Lung microvascular endothelial cell (primary cell): ENCODE measurements at regions not wholly inside any gene's neighbourhood (a gene's known extent, or its start where the extent isn't known, plus 50 kb on each side); places are given as distances from the start of the nearest gene placed in this dataset.
"Not testable (repeated sequence)": the region's sequence is repeated elsewhere in the genome, so short reads cannot be mapped to it uniquely, and the experiment has no call there.

Experiments
- DNase-seq, 2 donors: peaks; one replicate each; pipeline versions ENCODE4 v3.0.0 to v3.0.0-alpha.2; 2010; ENCODE audit warnings: low read depth in 2 of 2

DNA sequence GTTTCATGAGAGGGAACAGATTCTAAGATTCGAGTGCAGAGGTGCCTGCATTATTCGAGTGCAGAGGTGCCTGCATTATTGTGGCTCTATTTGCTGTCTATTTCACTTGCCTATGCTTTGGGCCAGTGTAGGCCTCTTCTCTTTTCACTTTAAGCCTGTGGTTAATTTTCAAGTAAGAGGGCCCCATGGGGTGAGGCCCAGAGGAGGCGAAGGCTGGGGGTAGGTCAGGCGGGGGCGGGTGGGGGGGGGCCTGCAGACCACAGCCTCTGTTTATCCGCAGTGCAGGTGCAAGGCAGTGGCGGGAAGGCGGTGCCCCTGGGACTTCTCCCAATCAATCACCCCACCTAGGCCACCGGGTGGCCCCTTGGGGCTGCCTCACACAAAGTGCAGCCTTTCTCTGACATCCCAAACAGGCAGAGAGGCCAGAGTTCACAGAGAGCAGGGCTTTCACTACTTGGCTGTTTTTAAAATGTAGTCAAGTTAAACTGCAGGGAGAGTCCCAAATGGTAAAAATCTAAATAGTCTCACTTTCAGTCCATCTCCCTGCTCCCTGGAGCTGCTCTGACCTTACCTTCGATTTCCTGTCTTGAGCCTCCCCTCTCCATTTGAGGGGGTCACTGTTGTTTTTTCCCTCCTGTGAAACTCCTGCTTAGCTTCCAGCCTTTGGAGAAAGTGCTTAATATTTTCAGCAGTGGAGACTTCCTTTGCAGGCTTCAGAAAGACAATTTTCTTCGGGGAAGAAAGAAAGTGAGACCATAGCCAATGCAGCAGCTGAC, 249.0 kb downstream of the DLEU7 start:
- no peak for DNase-seq

DNA sequence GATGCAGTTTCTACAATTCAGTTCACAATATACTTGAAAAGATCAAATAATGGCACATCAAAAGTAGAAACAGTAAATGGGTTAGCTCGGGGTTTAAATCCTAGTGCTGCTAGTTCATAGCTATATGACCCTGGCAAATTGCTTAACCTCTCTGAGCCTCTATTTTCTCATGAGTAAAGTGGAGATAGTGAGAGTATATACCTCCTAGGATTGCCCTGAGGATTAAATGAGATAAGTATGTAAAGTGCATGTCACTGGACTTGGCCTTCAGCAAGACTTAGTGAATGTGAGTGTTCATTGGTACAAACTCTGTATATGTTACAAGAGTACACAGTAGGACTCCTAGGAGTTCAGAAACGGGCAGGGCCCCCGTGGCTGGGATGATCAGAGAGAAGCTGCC, 248.3 kb downstream of the DLEU7 start:
- no peak for DNase-seq

DNA sequence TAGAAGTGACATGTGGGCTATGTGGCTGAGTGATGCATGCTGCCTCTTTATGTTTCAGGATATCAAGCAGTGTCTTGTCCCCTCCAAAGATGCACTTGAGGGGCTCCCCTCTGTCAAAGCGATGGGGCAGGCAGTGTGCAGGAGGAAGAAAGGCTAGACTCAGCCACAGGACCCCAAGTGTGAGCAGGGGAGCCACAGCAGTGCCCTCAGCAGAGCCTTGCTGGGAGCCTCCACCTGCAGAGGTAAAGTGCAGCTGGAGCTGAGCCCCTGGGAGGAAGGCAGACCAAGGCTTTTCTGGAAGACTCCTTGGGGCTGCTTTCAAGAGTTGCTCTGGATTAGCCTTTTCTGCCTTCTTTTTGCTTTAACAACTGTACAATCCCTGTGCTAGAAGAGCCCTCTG, 247.3 kb downstream of the DLEU7 start:
- DNase-seq: no peak

DNA sequence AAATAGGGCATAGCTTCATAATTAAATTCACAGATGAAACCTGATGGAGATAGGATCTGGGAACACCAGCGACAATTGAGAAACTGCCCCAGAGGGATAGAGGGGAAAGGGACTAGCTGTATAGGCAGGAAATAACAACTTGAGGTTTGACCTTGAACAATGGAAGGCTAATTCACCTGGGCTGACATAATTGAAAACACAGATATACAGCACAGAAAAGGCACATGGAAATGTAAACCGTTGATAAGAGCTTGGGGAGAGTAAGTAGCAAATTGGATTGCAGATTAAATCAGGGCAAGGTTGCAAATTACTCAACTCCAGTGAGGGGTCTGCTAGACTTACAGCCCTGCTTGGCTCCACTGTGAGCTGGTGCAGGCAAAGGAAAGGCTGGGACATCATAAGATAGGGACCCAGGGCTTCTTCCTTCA, 246.7 kb downstream of the DLEU7 start:
- DNase-seq: no peak

DNA sequence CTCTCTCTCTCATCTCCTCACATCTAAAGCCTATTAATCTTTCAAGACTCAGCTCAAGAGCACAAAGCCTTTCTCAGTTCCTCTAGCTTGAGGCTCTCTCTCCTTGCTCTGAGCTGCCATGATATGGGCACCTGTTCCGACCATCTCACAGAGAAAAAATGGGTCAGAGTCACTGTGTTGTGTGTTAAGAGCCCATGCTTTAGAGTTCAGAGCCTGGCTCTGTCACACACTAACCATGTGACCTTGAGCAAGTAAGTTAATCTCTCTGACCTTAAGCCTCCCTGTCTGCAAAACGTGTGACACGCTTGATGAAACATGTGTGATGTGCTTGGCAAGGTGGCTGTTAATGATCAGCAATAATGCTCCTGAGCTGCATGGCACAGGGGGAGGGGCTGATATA, 245.2 kb downstream of the DLEU7 start:
- no peak for DNase-seq

DNA sequence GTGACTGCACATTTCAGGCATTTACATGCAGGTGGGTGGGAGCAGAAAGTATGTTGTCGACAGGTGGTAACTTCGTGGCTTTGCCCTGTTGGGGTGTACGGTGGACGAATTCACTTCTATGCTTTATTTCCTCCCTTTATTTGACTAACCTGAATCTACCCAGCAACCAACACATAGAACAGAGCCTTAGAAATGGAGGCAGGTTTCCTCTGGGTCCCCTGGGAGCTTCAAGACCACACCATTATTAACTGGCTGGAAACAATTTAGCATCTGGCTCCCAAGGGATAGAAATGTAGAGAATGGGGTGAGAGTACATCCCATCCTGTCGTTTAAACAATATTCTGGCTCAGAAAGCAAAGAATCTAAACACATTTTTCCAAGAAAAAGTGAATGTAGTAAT, 244.4 kb downstream of the DLEU7 start:
- no peak for DNase-seq

DNA sequence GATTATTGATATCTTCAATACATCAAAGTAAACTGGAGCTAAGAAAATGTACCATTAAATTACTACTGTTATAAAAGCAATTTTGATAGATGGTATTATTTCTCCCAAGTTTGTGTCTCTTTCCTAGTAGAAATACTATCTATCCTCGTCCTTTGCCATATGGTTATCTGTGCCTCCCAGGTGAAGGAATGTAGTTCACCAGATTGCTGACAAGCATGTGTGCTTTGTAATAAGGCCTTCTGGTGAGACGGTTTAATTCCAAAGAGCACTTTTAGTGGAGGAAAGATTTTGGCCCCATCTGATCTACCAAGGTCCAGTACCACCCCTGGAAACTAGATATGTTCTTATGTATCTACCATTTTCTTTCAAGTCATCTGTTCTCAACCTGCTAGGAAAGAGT, 243.6 kb downstream of the DLEU7 start:
- DNase-seq: no peak

DNA sequence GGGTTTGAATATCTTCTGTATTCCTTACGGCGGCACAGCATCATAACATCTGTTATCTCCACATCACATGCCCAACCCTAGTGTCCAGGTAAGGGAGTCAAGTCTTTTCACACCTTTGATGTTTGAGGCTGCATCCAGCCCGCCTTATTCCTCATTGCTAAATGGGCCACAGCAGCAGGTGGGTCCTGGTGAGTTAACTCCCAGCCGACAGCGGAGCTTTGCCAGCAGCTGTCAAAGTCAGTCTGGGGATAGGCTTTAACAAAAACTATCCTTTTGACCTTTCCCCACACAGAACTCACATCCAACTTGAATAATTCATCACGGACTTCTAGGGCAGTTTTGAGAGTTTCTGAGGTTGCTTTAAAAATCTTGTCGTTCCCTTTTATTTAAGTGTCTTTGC, 235.1 kb downstream of the DLEU7 start:
- DNase-seq: no peak

DNA sequence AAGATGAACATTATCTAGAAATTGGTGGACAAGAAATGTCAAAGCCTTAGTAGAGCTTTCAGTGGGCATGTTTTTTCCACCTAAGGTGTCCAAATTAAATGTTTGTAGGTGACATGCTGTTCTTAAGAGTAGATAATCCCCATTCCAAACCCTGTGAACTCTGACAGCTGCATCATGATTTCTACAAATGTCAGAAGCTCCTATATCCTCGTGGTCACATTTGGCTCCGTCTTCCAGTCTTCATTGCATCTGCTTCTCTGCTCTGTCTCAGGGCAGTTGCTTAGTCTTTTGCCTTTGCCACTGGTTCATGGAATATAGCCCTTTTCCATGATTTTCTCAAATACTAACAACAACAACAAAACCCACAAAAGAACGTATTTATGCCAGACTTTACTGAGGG, 234.5 kb downstream of the DLEU7 start:
- DNase-seq: no peak

DNA sequence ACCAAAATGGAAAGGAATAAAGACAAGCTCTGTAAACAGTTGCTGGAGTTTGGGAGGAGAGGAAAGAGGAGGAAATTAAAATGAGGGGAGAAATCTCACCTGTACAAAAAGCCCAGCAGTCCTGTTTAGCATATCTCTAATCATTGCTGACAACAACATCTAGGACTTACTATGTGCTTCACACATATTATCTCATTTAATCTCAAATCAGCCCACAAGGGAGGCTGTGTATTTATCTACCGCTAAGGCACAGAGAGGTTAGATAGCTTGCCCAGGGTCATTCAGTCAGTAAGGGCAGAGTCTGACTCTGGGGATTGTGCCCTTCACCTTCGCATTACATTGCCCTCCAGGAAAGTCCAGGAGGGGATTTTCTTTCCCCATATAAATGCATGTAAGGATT, 233.3 kb downstream of the DLEU7 start:
- DNase-seq: no peak

DNA sequence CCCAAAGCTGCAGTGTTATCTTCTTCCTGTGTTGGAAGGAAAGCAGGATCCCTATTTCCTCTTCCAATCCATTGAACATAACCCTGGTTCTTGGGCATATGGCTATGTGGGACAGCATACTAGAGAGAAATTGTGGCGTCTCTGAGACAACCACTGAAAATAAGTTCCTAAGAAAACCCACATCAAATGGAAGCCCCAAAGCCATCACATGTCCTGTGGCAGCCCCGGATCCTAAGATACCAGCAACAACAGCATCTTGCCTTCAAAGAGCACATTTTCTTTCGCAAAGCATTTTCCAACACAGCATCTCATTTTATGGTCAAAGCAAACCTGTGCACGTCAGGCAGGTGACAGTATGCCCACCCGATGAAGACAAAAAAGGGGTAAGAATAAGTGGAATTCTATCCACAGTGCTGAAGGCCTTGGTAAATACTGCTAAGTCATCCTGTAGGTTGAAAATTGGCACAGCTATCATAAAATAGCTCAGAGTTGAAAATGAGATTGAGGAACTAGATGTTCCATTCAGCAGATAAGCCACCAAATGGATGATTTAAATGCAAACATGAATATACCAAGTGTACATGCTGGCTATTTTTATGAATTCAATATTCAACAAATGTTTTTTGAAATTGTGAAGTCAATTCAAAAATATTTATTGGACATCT, 232.2 kb downstream of the DLEU7 start:
- DNase-seq: no peak

DNA sequence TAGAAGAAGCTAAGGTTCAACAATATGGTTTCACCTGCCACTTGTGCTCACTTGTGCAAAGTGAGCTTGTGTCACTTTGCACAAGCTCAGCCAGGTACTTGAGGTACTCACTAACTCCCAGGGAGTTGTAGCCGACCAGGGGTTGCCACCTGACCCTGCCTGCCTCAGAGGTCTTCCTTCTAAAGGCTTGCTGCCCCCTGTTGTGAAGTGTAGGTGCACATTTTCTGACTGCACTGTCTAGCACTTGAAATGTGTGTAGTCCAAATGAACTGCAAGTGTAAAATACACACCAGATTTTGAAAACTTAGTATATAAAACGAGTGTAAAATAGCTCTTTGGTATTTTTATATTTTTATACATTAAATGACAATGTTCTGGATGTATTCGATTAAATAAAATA, 230.8 kb downstream of the DLEU7 start:
- DNase-seq: no peak

DNA sequence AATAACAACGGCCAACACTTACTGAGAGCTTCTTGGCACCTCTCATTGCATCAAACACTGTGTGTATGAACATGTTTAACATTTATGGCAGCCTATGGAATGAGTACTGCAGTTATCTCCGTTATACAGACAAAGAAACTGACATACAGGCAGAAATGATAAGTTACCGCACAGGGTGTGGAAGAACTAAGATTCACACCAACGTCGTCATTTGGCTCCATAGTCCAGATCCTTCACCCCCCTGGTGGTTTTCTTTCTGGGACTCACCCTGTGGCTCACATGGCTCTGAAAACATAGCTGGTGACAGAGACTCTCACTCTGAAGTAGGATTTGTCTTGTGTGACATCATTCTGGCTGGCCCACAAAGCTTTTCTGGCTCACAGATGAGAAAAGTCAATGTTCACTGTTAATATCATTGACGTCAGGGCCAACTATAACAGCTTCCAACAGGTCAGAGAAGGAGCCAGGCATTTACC, 230.1 kb downstream of the DLEU7 start:
- DNase-seq: peak in 1 of 2 donors; percentile 20

DNA sequence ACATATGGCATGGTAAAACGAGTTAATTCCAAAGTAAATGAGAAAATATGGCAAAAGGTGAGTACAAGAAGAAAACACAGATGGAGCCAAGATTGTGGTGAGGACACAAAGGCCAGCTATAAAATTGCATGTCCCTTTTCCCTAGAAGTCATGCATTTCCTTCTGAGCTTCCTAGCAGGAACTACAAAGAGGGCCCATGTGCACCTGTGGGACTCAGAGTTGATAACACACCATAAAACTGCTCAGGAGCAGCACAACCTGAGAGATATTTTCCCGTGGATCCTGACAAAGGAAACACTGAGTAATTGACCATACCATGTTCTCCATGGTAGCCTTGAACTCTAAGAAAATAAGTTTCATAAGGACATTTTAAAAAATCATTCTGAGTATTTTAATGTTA, 228.3 kb downstream of the DLEU7 start:
- no peak for DNase-seq

DNA sequence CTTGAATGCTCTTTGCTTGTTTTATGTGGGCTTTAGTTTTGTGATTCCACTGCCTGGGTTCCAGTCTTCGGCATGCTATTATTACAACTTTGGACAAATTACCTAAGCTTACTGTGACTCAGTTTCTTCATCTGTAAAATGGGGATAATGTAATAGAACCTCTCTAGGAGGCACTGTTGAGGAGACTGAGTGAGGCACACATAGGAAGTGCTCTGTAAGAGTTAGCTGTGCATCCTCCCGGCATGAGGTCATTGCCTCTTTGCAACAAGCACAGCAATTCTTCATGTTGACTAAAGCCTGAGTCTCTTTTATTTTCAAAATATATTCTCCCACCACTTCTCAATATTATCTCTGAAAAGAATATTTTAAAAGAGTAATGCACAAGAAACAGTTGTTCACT, 227.4 kb downstream of the DLEU7 start:
- peak in 1 of 2 donors; percentile 68 for DNase-seq

DNA sequence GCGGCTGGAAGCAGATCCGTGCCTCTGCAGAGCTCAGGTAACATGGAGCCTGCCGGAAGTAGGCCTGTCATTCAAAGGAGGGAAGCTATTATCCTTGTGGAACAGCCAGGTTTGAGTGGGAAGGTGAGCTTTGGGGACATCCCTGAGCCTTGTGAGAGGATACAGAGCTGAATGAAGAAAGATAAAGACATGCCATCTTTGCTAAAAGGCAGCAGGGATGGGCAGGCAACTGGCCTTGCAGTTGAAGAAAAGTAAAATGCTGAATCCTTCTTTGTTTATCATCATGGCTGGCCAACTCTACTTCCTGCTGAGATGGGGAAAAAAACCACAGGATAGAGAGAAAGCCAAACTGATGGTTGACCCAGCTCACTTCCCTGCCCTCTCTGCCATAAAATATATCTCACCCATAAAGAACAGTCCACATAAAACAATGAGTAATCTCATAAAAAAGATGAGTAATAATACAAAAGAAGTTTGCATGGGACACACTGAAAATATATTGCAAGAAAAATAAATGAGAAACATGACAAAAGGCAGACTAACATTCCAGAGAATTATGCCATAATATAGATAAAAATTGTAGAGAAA, 226.3 kb downstream of the DLEU7 start:
- DNase-seq: peak; percentile 61 to 64

DNA sequence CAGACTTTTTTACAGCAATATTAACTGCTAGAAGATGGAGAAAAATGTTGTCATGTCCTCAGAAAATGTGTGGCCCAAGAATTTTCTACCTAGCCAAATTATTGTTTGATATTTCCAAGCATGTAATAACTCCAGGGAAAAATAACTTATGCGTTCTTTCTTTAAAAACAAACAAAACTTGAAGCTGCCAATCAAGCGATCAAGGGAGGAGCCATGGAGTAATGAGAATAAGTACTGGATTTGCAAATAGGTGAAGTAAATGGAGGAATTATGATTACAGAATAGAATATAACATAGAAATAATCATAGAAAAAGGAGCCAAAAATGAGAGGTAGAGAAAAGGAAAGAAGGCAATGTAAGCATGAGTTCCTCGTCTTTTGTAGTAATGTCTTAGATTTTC, 225.3 kb downstream of the DLEU7 start:
- no peak for DNase-seq

DNA sequence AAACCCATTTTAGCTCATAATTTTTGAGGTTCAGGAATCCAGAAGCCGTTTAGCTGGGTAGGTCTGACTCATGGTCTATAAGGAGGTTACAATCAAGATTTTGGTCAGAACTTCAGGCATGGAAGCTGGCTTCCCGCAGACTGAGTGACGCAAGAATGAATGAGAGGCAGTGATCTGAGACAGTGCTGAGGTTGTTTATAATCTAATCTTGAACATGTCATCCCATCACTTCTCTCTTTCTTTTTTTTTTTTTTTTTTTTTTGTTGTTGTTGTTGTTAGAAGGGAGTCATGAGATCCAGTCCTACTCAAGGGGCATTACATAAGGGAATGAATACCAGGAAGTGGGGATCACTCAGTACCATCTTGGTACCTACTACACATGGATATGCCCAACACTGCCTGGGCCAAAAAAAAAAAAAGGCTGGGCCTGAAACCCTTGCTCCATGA, 217.4 kb downstream of the DLEU7 start:
- DNase-seq: no peak

DNA sequence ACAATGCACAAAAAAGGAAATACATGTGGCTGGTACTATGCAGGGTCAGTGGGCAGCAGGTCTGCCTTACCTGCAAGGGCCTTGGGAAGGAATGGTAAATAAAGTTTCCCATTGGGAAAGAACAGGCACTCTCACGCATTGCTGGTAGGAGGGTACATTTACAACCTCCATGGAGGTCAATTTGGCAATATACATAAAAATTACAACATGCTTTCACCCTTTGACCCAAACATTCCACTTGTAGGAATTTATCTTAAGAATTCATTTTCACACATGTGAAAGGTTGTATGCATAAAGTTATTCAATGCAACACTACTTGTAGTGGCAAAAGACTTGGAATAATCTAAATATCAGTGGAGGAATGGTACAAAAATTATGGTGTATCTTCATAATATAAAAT, 216.4 kb downstream of the DLEU7 start:
- DNase-seq: no peak

DNA sequence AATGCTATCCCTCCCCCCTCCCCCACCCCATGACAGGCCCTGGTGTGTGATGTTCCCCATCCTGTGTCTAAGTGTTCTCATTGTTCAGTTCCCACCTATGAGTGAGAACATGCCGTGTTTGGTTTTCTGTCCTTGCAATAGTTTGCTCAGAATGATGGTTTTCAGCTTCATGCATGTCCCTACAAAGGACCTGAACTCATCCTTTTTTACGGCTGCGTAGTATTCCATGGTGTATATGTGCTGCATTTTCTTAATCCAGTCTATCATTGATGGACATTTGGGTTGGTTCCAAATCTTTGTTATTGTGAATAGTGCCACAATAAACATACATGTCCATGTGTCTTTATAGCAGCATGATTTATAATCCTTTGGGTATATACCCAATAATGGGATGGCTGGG, 215.0 kb downstream of the DLEU7 start:
- not testable (repeated sequence) for DNase-seq

DNA sequence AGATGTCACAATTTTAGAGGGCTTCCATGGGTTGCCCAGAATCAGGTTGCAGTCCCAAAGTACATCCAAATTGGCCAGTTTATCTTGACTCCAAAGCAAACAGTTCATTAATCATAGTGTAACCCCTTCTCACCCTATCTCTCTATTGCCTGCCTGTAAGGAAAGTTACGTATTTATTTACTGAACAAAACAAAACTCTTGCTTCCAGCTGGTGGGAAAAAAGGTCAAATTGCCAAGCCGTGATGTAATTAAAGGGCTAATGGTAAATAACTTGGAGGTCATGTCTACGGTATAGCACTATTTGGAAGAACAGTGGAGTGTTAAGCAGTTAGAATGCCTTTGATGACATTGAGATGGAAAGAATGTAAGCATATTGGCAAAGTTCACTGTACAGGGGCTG, 214.0 kb downstream of the DLEU7 start:
- peak in 1 of 2 donors; percentile 33 for DNase-seq

DNA sequence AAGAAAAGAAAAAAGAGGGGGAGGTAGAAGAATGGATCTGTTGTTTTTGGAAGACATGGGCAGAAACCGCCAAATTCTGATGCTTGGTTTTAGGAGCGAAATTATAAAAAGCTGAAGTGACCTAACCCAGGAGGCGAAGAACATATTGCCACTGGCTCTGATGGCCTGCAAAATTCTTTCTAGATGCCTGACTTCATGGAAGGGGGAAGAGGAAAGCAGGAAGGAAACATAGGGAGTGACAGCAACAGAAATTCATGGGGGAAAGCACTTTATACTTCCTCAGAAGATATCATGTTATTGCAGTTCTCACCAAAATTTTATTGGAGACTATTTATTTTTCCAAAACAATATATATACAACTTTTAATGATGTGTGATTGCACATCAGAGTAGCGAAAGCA, 213.5 kb downstream of the DLEU7 start:
- no peak for DNase-seq

DNA sequence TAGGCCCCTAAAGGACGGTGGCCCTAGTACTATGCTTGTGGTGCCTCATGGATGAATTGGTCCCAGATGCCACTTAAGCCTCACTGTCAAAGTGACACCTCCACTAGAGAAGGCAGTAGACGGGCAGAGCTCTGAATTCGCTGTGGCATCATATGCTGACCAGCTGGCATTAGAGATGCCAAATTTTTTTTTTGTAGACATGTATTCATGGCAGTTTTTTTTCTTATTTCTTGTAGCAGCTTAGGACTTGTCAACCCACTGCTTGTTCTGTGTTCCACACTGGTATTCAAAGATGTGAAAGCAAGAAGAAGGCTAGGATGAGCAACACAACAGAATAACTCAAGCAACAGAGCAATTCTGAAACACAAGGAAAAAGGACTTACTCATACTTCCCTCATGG, 212.5 kb downstream of the DLEU7 start:
- peak in 1 of 2 donors; percentile 43 for DNase-seq
